ENCODE measurements at regions not wholly inside any gene's neighbourhood (a gene's known extent, or its start where the extent isn't known, plus 50 kb on each side); places are given as distances from the start of the nearest gene placed in this dataset.

GRCh38 chr4:32396507-32397070 lies 1676.4 kb downstream of the PCDH7 start:
- TF ChIP-seq CTCF (IDR thresholded peaks at IDR 0.05), result no peak
- TF ChIP-seq REST (IDR thresholded peaks at IDR 0.05; ENCODE audit: insufficient read depth in 1 of 2, low read depth in 2 of 2, low read length in 1 of 2), result no peak
- TF ChIP-seq POLR2AphosphoS5 (IDR thresholded peaks at IDR 0.05; ENCODE audit: low read depth, low read length), result no peak
- no peak for TF ChIP-seq SIN3A (IDR thresholded peaks at IDR 0.05; ENCODE audit: borderline replicate concordance, insufficient read depth, low read depth, low read length)

Measured in Panc1 (cell line).